Stromal cell of bone marrow (primary cell): ENCODE measurements at regions not wholly inside any gene's neighbourhood (a gene's known extent, or its start where the extent isn't known, plus 50 kb on each side); places are given as distances from the start of the nearest gene placed in this dataset.
"Not testable (repeated sequence)": the region's sequence is repeated elsewhere in the genome, so short reads cannot be mapped to it uniquely, and the experiment has no call there.

Experiments used
- DNase-seq: peaks from one replicate; pipeline ENCODE4 v3.0.0-alpha.2; 2012; ENCODE audit warnings: low read depth

- DNase-seq: not testable (repeated sequence)
Measured at GRCh38 chr2:95765925-95766910, 174.4 kb downstream of the TRIM43 start.

- DNase-seq: not testable (repeated sequence)
Measured at GRCh38 chr2:95767531-95767930, 175.7 kb downstream of the TRIM43 start.

GRCh38 chr2:95767950-95768349 is 176.1 kb downstream of the TRIM43 start:
- not testable (repeated sequence) for DNase-seq

GRCh38 chr2:95769256-95769655 is 177.5 kb downstream of the TRIM43 start:
- DNase-seq: not testable (repeated sequence)

- DNase-seq: not testable (repeated sequence)
Measured at GRCh38 chr2:95770726-95771125, 178.9 kb downstream of the TRIM43 start.

GRCh38 chr2:95774322-95775192 is 182.8 kb downstream of the TRIM43 start:
- DNase-seq: not testable (repeated sequence)

- not testable (repeated sequence) for DNase-seq
Measured at GRCh38 chr2:95775193-95775531, 183.4 kb downstream of the TRIM43 start.
